ENCODE measurements at regions not wholly inside any gene's neighbourhood (a gene's known extent, or its start where the extent isn't known, plus 50 kb on each side); places are given as distances from the start of the nearest gene placed in this dataset.

GRCh38 chr3:74470313-74470712 lies 144.1 kb downstream of the CNTN3 start:
- TF ChIP-seq ZNF24 (IDR thresholded peaks at IDR 0.05): no peak
- no peak for TF ChIP-seq CTCF (IDR thresholded peaks at IDR 0.05 in 2 of 3, conservative IDR thresholded peaks at IDR 0.05 in 1 of 3; ENCODE audit: control insufficient read depth in 2 of 3, extremely low read depth in 1 of 3, insufficient read depth in 1 of 3, low read depth in 3 of 3, low read length in 3 of 3)
- TF ChIP-seq CREB1 (IDR thresholded peaks at IDR 0.05; ENCODE audit: low read depth): no peak
- TF ChIP-seq MAX (IDR thresholded peaks at IDR 0.05; ENCODE audit: low read depth, low read length): no peak

All from GM12878 (cell line).